Liver (tissue), 3 donors: ENCODE measurements at regions not wholly inside any gene's neighbourhood (a gene's known extent, or its start where the extent isn't known, plus 50 kb on each side); places are given as distances from the start of the nearest gene placed in this dataset.

Source experiments
- FOXA1 ChIP-seq: IDR thresholded peaks from 2 replicates; pipeline ENCODE4 v1.6.1; 2016; ENCODE audit warnings: antibody characterized with exemption
- FOXA2 ChIP-seq: IDR thresholded peaks from 2 replicates; pipeline ENCODE4 v1.6.1; 2016; ENCODE audit warnings: antibody characterized with exemption
- GABPA ChIP-seq, 2 donors: IDR thresholded peaks in 1 of 2; conservative IDR thresholded peaks in 1 of 2; 2 replicates each; pipeline ENCODE4 v1.6.1; 2016; ENCODE audit warnings: antibody characterized with exemption in 2 of 2, mild to moderate bottlenecking in 1 of 2, moderate library complexity in 1 of 2
- JUND ChIP-seq, 2 donors: IDR thresholded peaks; 2 replicates each; pipeline ENCODE4 v1.6.1; 2016; ENCODE audit warnings: antibody characterized with exemption in 2 of 2
- NR2F2 ChIP-seq: IDR thresholded peaks from 2 replicates; pipeline ENCODE4 v1.6.1; 2016; ENCODE audit warnings: antibody characterized with exemption
- RAD21 ChIP-seq, 2 donors: IDR thresholded peaks; 2 replicates each; pipeline ENCODE4 v1.6.1; 2016; ENCODE audit warnings: antibody characterized with exemption in 2 of 2, mild to moderate bottlenecking in 2 of 2
- RXRA ChIP-seq, 2 donors: IDR thresholded peaks; 2 replicates each; pipeline ENCODE4 v1.6.1; 2017 to 2018; ENCODE audit warnings: antibody characterized with exemption in 2 of 2, mild to moderate bottlenecking in 1 of 2
- TAF1 ChIP-seq: conservative IDR thresholded peaks from 2 replicates; pipeline ENCODE4 v1.6.1; 2016; ENCODE audit warnings: antibody characterized with exemption, mild to moderate bottlenecking
- YY1 ChIP-seq: IDR thresholded peaks from 2 replicates; pipeline ENCODE4 v1.6.1; 2016; ENCODE audit warnings: antibody characterized with exemption, mild to moderate bottlenecking
- TF ChIP-seq, protein P1 (sequence below): fragments of 150-350 bp; IDR thresholded peaks from 2 replicates; pipeline ENCODE4 v1.5.1; 2017; ENCODE audit warnings: improper control_type of control experiment, low read depth, low read length; ENCODE audit not compliant: missing input control
- TF ChIP-seq, protein P2 (sequence below): IDR thresholded peaks from 2 replicates; pipeline ENCODE4 v1.6.1; 2016; ENCODE audit warnings: antibody characterized with exemption
- TF ChIP-seq, protein P3 (sequence below): IDR thresholded peaks from 2 replicates; pipeline ENCODE4 v1.6.1; 2016; ENCODE audit warnings: antibody characterized with exemption, mild to moderate bottlenecking
- TF ChIP-seq, protein P4 (sequence below): IDR thresholded peaks from 2 replicates; pipeline ENCODE4 v1.6.1; 2016; ENCODE audit warnings: antibody characterized with exemption
- TF ChIP-seq, protein P5 (sequence below): IDR thresholded peaks from 2 replicates; pipeline ENCODE4 v1.6.1; 2016; ENCODE audit warnings: antibody characterized with exemption
- donor health status: healthy.
- donor health status: healthy.

DNA sequence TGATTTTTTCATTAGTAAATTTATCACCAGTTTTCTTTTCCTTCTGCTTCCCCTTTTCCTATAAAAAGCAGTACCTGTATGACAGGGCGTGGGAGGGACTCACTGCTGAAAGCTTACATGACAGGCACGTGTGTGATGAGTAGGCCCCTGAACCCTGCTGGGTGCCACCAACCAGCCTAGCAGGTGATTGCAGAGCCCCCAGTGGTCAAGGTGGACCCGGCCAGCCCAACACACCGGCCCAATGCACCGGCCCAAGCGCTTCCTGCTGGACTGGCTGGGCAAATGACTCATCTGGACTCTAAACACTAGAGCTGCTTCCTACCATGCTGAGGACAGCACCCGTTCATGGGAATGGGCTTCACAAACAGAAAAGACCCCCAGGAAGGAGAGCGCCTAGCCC, 89.8 kb upstream of the TMEM72 start:
- TF ChIP-seq, protein P1, sequence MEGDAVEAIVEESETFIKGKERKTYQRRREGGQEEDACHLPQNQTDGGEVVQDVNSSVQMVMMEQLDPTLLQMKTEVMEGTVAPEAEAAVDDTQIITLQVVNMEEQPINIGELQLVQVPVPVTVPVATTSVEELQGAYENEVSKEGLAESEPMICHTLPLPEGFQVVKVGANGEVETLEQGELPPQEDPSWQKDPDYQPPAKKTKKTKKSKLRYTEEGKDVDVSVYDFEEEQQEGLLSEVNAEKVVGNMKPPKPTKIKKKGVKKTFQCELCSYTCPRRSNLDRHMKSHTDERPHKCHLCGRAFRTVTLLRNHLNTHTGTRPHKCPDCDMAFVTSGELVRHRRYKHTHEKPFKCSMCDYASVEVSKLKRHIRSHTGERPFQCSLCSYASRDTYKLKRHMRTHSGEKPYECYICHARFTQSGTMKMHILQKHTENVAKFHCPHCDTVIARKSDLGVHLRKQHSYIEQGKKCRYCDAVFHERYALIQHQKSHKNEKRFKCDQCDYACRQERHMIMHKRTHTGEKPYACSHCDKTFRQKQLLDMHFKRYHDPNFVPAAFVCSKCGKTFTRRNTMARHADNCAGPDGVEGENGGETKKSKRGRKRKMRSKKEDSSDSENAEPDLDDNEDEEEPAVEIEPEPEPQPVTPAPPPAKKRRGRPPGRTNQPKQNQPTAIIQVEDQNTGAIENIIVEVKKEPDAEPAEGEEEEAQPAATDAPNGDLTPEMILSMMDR, result no peak
- TF ChIP-seq, protein P2, sequence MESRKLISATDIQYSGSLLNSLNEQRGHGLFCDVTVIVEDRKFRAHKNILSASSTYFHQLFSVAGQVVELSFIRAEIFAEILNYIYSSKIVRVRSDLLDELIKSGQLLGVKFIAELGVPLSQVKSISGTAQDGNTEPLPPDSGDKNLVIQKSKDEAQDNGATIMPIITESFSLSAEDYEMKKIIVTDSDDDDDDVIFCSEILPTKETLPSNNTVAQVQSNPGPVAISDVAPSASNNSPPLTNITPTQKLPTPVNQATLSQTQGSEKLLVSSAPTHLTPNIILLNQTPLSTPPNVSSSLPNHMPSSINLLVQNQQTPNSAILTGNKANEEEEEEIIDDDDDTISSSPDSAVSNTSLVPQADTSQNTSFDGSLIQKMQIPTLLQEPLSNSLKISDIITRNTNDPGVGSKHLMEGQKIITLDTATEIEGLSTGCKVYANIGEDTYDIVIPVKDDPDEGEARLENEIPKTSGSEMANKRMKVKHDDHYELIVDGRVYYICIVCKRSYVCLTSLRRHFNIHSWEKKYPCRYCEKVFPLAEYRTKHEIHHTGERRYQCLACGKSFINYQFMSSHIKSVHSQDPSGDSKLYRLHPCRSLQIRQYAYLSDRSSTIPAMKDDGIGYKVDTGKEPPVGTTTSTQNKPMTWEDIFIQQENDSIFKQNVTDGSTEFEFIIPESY, result no peak
- TF ChIP-seq GABPA (IDR thresholded peaks at IDR 0.05 in 1 of 2, conservative IDR thresholded peaks at IDR 0.05 in 1 of 2) (no peak), FOXA1 (no peak), TAF1 (no peak), NR2F2 (no peak), YY1 (no peak), RXRA (IDR thresholded peaks at IDR 0.05) (no peak), JUND (IDR thresholded peaks at IDR 0.05) (no peak), RAD21 (IDR thresholded peaks at IDR 0.05) (no peak), FOXA2 (no peak)
- TF ChIP-seq, protein P3, sequence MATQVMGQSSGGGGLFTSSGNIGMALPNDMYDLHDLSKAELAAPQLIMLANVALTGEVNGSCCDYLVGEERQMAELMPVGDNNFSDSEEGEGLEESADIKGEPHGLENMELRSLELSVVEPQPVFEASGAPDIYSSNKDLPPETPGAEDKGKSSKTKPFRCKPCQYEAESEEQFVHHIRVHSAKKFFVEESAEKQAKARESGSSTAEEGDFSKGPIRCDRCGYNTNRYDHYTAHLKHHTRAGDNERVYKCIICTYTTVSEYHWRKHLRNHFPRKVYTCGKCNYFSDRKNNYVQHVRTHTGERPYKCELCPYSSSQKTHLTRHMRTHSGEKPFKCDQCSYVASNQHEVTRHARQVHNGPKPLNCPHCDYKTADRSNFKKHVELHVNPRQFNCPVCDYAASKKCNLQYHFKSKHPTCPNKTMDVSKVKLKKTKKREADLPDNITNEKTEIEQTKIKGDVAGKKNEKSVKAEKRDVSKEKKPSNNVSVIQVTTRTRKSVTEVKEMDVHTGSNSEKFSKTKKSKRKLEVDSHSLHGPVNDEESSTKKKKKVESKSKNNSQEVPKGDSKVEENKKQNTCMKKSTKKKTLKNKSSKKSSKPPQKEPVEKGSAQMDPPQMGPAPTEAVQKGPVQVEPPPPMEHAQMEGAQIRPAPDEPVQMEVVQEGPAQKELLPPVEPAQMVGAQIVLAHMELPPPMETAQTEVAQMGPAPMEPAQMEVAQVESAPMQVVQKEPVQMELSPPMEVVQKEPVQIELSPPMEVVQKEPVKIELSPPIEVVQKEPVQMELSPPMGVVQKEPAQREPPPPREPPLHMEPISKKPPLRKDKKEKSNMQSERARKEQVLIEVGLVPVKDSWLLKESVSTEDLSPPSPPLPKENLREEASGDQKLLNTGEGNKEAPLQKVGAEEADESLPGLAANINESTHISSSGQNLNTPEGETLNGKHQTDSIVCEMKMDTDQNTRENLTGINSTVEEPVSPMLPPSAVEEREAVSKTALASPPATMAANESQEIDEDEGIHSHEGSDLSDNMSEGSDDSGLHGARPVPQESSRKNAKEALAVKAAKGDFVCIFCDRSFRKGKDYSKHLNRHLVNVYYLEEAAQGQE, result no peak
- TF ChIP-seq, protein P4, sequence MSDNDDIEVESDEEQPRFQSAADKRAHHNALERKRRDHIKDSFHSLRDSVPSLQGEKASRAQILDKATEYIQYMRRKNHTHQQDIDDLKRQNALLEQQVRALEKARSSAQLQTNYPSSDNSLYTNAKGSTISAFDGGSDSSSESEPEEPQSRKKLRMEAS, result no peak
- TF ChIP-seq, protein P5, sequence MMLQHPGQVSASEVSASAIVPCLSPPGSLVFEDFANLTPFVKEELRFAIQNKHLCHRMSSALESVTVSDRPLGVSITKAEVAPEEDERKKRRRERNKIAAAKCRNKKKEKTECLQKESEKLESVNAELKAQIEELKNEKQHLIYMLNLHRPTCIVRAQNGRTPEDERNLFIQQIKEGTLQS, result no peak
